B cell (primary cell): ENCODE measurements at regions not wholly inside any gene's neighbourhood (a gene's known extent, or its start where the extent isn't known, plus 50 kb on each side); places are given as distances from the start of the nearest gene placed in this dataset.

Experiments
- ATAC-seq: fragments of 200-7000 bp; cut with Tn5 transposase; one replicate; pipeline ENCODE4 v1.10.0; 2021; ENCODE audit warnings: low read depth, mild to moderate bottlenecking, moderate number of reproducible peaks, moderate library complexity
- CTCF ChIA-PET: fragments of 350-600 bp; sonication (Branson Sonifier 250); formaldehyde crosslinking; loops from one replicate; lab custom pipeline; 2021; ENCODE audit warnings: antibody characterized with exemption, inconsistent platforms; lab: Charles Lee
- POLR2A ChIA-PET: fragments of 350-600 bp; sonication (Branson Sonifier 250); formaldehyde crosslinking; loops from one replicate; lab custom pipeline; 2021; ENCODE audit warnings: antibody characterized with exemption; lab: Charles Lee
- DNase-seq: peaks from one replicate; pipeline ENCODE4 v3.0.0; 2013
- H2AFZ ChIP-seq: 2 replicates; pipeline ENCODE4 v1.6.1; 2012; ENCODE audit warnings: mild to moderate bottlenecking, low read depth, low read length; ENCODE audit not compliant: insufficient read depth, poor library complexity, severe bottlenecking
- H3K27ac ChIP-seq, 2 donors: 1 replicate in 1 of 2; 2 replicates in 1 of 2; pipeline ENCODE4 v1.5.1; 2012 to 2013; ENCODE audit warnings: low read length in 2 of 2, mild to moderate bottlenecking in 2 of 2, moderate library complexity in 1 of 2
- H3K27me3 ChIP-seq, 4 experiments: fragments of 200-600 bp in 1 of 4; sonication (generic) in 1 of 4; replicated peaks in 1 of 4; 1 replicate in 2 of 4; 2 replicates in 2 of 4; pipeline versions ENCODE4 v1.6.1 to v1.7.0; 2013 to 2016; ENCODE audit warnings: low read length in 3 of 4, mild to moderate bottlenecking in 2 of 4, mixed read lengths in 1 of 4, moderate library complexity in 1 of 4; ENCODE audit not compliant: insufficient read depth in 4 of 4, control insufficient read depth in 3 of 4; ENCODE audit errors: control extremely low read depth in 1 of 4
- H3K36me3 ChIP-seq, 2 experiments: replicated peaks in 1 of 2; 1 replicate in 1 of 2; 2 replicates in 1 of 2; pipeline versions ENCODE4 v1.6.1 to v1.7.1; 2013; ENCODE audit warnings: low read length in 1 of 2; ENCODE audit not compliant: insufficient read depth in 2 of 2, control insufficient read depth in 1 of 2; ENCODE audit errors: control extremely low read depth in 1 of 2, extremely low read depth in 1 of 2
- H3K4me1 ChIP-seq, 2 donors: fragments of 200-600 bp in 1 of 2; sonication (generic) in 1 of 2; 1 replicate in 1 of 2; 2 replicates in 1 of 2; pipeline versions ENCODE4 v1.5.1 to v1.6.1; 2013 to 2017; ENCODE audit warnings: low read length in 2 of 2; ENCODE audit not compliant: control insufficient read depth in 2 of 2, insufficient read depth in 2 of 2
- H3K4me2 ChIP-seq: replicated peaks from 2 replicates; pipeline ENCODE3; 2012; ENCODE audit warnings: mild to moderate bottlenecking, low read depth, low read length; ENCODE audit not compliant: poor library complexity, severe bottlenecking
- H3K4me3 ChIP-seq, 5 experiments: fragments of 200-600 bp in 1 of 5; sonication (generic) in 1 of 5; 1 replicate in 3 of 5; 2 replicates in 2 of 5; pipeline versions ENCODE4 v1.5.1 to v1.7.0; 2011 to 2016; ENCODE audit warnings: low read length in 4 of 5, mild to moderate bottlenecking in 4 of 5, low read depth in 2 of 5, control low read depth in 1 of 5, moderate library complexity in 1 of 5; ENCODE audit not compliant: insufficient read depth in 1 of 5; ENCODE audit errors: control extremely low read depth in 1 of 5, extremely low read depth in 1 of 5
- H3K79me2 ChIP-seq: fragments of 200-600 bp; sonication (generic); one replicate; pipeline ENCODE4 v1.6.0; 2016; ENCODE audit warnings: low read length; ENCODE audit not compliant: control insufficient read depth, insufficient read depth
- H3K9ac ChIP-seq: fragments of 200-600 bp; sonication (generic); 2 replicates; pipeline ENCODE4 v1.6.1; 2017; ENCODE audit warnings: mild to moderate bottlenecking, low read length, moderate library complexity
- H3K9me3 ChIP-seq, 3 donors: one replicate each; pipeline versions ENCODE4 v1.6.1 to v1.7.1; 2013; ENCODE audit warnings: low read length in 2 of 3; ENCODE audit not compliant: control insufficient read depth in 2 of 3, insufficient read depth in 1 of 3; ENCODE audit errors: control extremely low read depth in 1 of 3
- H4K20me1 ChIP-seq: 2 replicates; pipeline ENCODE4 v1.6.0; 2012; ENCODE audit warnings: mild to moderate bottlenecking, low read length; ENCODE audit not compliant: insufficient read depth, control insufficient read depth, poor library complexity, severe bottlenecking
- H3K27ac Mint-ChIP-seq: one replicate; pipeline ENCODE4 v1.8.0; 2021; ENCODE audit warnings: mixed read lengths
- H3K27me3 Mint-ChIP-seq: one replicate; pipeline ENCODE4 v1.8.0; 2021; ENCODE audit warnings: mixed read lengths
- H3K4me1 Mint-ChIP-seq: one replicate; pipeline ENCODE4 v1.8.0; 2021; ENCODE audit warnings: mixed read lengths
- H3K4me3 Mint-ChIP-seq: one replicate; pipeline ENCODE4 v1.8.0; 2021; ENCODE audit warnings: mixed read lengths
- H3K9me3 Mint-ChIP-seq: one replicate; pipeline ENCODE4 v1.8.0; 2022; ENCODE audit warnings: mixed read lengths; ENCODE audit not compliant: insufficient read depth
- CTCF ChIP-seq: fragments of 200-600 bp; IDR thresholded peaks from one replicate; pipeline ENCODE4 v1.8.0; 2022; ENCODE audit warnings: antibody characterized with exemption, mild to moderate bottlenecking
- EZH2 ChIP-seq: IDR thresholded peaks from 2 replicates; pipeline ENCODE4 v1.6.1; 2012; ENCODE audit warnings: borderline replicate concordance, low read depth, mild to moderate bottlenecking, moderate library complexity, low read length; ENCODE audit not compliant: insufficient read depth, poor library complexity, severe bottlenecking
- WGBS: methylation state at CpG from one replicate; pipeline ENCODE4 v1.1.5; 2013; ENCODE audit warnings: missing lambda C conversion rate; ENCODE audit not compliant: insufficient coverage; 5-methylcytosine and 5-hydroxymethylcytosine counted together
- intact Hi-C: fragments of 100-400 bp; cut with micrococcal nuclease; formaldehyde crosslinking; loops from one replicate; pipeline ENCODE4 v1.10.0; 2022

GRCh38 chr3:87977765-87978164, 81.0 kb downstream of the CGGBP1 start:
- Mint-ChIP-seq H3K9me3 (no peaks in the 10 kb centered on the region), H3K27me3 (peaks cover 11% of the 10 kb centered on the region), H3K4me3 (no peak overlapping the region), H3K4me1 (no peaks in the 10 kb centered on the region), H3K27ac (no peak overlapping the region)
- Histone ChIP-seq H3K27ac (no peak overlapping the region), H3K27me3 (no peaks in the 10 kb centered on the region), H2AFZ (no peak overlapping the region), H3K9ac (no peak overlapping the region), H3K9me3 (peaks cover 0 to 15% (median 1%) of the 10 kb centered on the region in 3 donors), H3K4me2 (no peak overlapping the region), H4K20me1 (no peaks in the 10 kb centered on the region), H3K79me2 (no peaks in the 10 kb centered on the region), H3K36me3 (no peaks in the 10 kb centered on the region), H3K4me3 (no peak overlapping the region), H3K4me1 (no peaks in the 10 kb centered on the region)
- ATAC-seq (no peak), DNase-seq (no peak)
- CTCF ChIA-PET = interaction anchor here (1.3 kb wide), 1 partner anchor 627 kb away, joined by 3 read pairs; no protein-coding TSS in a partner anchor
- POLR2A ChIA-PET = no interaction called here
- TF ChIP-seq EZH2 (no peak), CTCF (no peak)
- WGBS = 83% methylated on average over 1 of the region's 1 CpG
- intact Hi-C loops = no loop called here

- Histone ChIP-seq H2AFZ (no peak overlapping the region), H3K4me1 (no peaks in the 10 kb centered on the region), H3K4me2 (no peak overlapping the region), H3K9me3 (peaks cover 0 to 15% (median 1%) of the 10 kb centered on the region in 3 donors), H3K79me2 (no peaks in the 10 kb centered on the region), H3K4me3 (no peak overlapping the region), H3K27me3 (no peaks in the 10 kb centered on the region), H4K20me1 (no peaks in the 10 kb centered on the region), H3K27ac (no peak overlapping the region), H3K36me3 (no peaks in the 10 kb centered on the region), H3K9ac (no peak overlapping the region)
- ChIA-PET CTCF (interaction anchor here (1.0 kb wide), 1 partner anchor 677 kb away, joined by 3 read pairs; no protein-coding TSS in a partner anchor), POLR2A (no interaction called here)
- TF ChIP-seq EZH2 = no peak
- TF ChIP-seq CTCF = no peak
- no peak overlapping the region for H3K4me3 Mint-ChIP-seq
- H3K4me1 Mint-ChIP-seq = no peaks in the 10 kb centered on the region
- no peak overlapping the region for H3K27ac Mint-ChIP-seq
- DNase-seq = no peak
- intact Hi-C loops = no loop called here
- ATAC-seq = no peak
- peaks cover 11% of the 10 kb centered on the region for H3K27me3 Mint-ChIP-seq
- no CpG with 5 or more reads among the region's 1 CpG for WGBS
- H3K9me3 Mint-ChIP-seq = no peaks in the 10 kb centered on the region
These were observed 83.1 kb downstream of the CGGBP1 start for GRCh38 chr3:87975716-87976115.
